Breast epithelium (tissue), 4 donors: ENCODE measurements at regions not wholly inside any gene's neighbourhood (a gene's known extent, or its start where the extent isn't known, plus 50 kb on each side); places are given as distances from the start of the nearest gene placed in this dataset.

Source experiments
- DNase-seq, 2 donors: peaks; one replicate each; pipeline ENCODE4 v3.0.0-alpha.2; 2019; ENCODE audit warnings: low spot score in 2 of 2
- H3K27ac ChIP-seq, 2 donors: fragments of 200-600 bp; sonication (generic) in 1 of 2; one replicate each; pipeline ENCODE4 v1.5.1; 2016 to 2019; ENCODE audit warnings: mild to moderate bottlenecking in 1 of 2
- H3K27me3 ChIP-seq, 2 donors: fragments of 200-600 bp; sonication (generic) in 1 of 2; one replicate each; pipeline versions ENCODE4 v1.5.1 to v1.6.0; 2017 to 2019; ENCODE audit warnings: control low read depth in 1 of 2, mild to moderate bottlenecking in 1 of 2
- H3K36me3 ChIP-seq: fragments of 200-600 bp; one replicate; pipeline ENCODE4 v1.5.1; 2019
- H3K4me1 ChIP-seq, 2 donors: fragments of 200-600 bp; sonication (generic); one replicate each; pipeline ENCODE4 v1.5.1; 2016 to 2019; ENCODE audit warnings: control low read depth in 1 of 2
- H3K4me3 ChIP-seq, 3 donors: fragments of 200-600 bp; sonication (generic); 1 replicate in 2 of 3; 2 replicates in 1 of 3; pipeline ENCODE4 v1.5.1; 2016 to 2019; ENCODE audit warnings: mild to moderate bottlenecking in 3 of 3, moderate library complexity in 2 of 3
- H3K9me3 ChIP-seq, 2 donors: fragments of 200-600 bp; sonication (generic) in 1 of 2; one replicate each; pipeline ENCODE4 v1.5.1; 2016 to 2019; ENCODE audit warnings: control low read depth in 1 of 2
- CTCF ChIP-seq, 3 donors: fragments of 450-650 bp; IDR thresholded peaks; one replicate each; pipeline ENCODE4 v1.5.1; 2016 to 2017; ENCODE audit warnings: antibody characterized with exemption in 3 of 3, mild to moderate bottlenecking in 3 of 3, moderate library complexity in 3 of 3
- POLR2A ChIP-seq: fragments of 450-650 bp; IDR thresholded peaks from one replicate; pipeline ENCODE4 v1.6.1; 2016; ENCODE audit warnings: antibody characterized with exemption, mild to moderate bottlenecking, moderate library complexity
- POLR2AphosphoS5 ChIP-seq, 3 donors: sonication (generic); formaldehyde crosslinking; IDR thresholded peaks; one replicate each; pipeline ENCODE4 v1.6.1; 2017; ENCODE audit warnings: antibody characterized with exemption in 3 of 3
- intact Hi-C: fragments of 100-400 bp; cut with DNase I; formaldehyde crosslinking; loops from one replicate; pipeline ENCODE4 v1.15.1; 2023; ENCODE audit warnings: low total_unique reads

- no peaks in the 10 kb centered on the region for H3K4me1 ChIP-seq
- H3K36me3 ChIP-seq, result no peaks in the 10 kb centered on the region
- intact Hi-C loops, result no loop called here
- TF ChIP-seq POLR2A, result no peak
- no peak for TF ChIP-seq CTCF (IDR thresholded peaks at IDR 0.05)
- TF ChIP-seq POLR2AphosphoS5 (IDR thresholded peaks at IDR 0.05), result no peak
- no peaks in the 10 kb centered on the region for H3K9me3 ChIP-seq
- no peak overlapping the region for H3K4me3 ChIP-seq
- no peak for DNase-seq
- no peaks in the 10 kb centered on the region for H3K27me3 ChIP-seq
- H3K27ac ChIP-seq, result no peak overlapping the region
Observed at GRCh38 chr6:134657343-134657742, 292.6 kb downstream of the ALDH8A1 start.

GRCh38 chr6:134654751-134655150, 295.1 kb downstream of the ALDH8A1 start:
- DNase-seq, result no peak
- Histone ChIP-seq H3K4me3 (no peak overlapping the region), H3K27ac (no peak overlapping the region), H3K27me3 (no peaks in the 10 kb centered on the region), H3K9me3 (no peaks in the 10 kb centered on the region), H3K4me1 (no peaks in the 10 kb centered on the region), H3K36me3 (no peaks in the 10 kb centered on the region)
- intact Hi-C loops, result no loop called here
- TF ChIP-seq POLR2AphosphoS5 (IDR thresholded peaks at IDR 0.05), result no peak
- no peak for TF ChIP-seq CTCF (IDR thresholded peaks at IDR 0.05)
- TF ChIP-seq POLR2A, result no peak

GRCh38 chr6:134651519-134651918, 298.4 kb downstream of the ALDH8A1 start:
- Histone ChIP-seq H3K36me3 (no peaks in the 10 kb centered on the region), H3K27ac (no peak overlapping the region), H3K9me3 (no peaks in the 10 kb centered on the region), H3K4me1 (no peaks in the 10 kb centered on the region), H3K4me3 (no peak overlapping the region), H3K27me3 (no peaks in the 10 kb centered on the region)
- intact Hi-C loops, result no loop called here
- TF ChIP-seq POLR2A, result no peak
- TF ChIP-seq CTCF (IDR thresholded peaks at IDR 0.05), result no peak
- TF ChIP-seq POLR2AphosphoS5 (IDR thresholded peaks at IDR 0.05), result no peak
- no peak for DNase-seq

GRCh38 chr6:134647861-134648260, 302.0 kb downstream of the ALDH8A1 start:
- Histone ChIP-seq H3K27ac (no peak overlapping the region), H3K27me3 (no peaks in the 10 kb centered on the region), H3K36me3 (no peaks in the 10 kb centered on the region), H3K9me3 (no peaks in the 10 kb centered on the region), H3K4me1 (no peaks in the 10 kb centered on the region), H3K4me3 (no peak overlapping the region)
- intact Hi-C loops, result no loop called here
- no peak for DNase-seq
- TF ChIP-seq POLR2AphosphoS5 (IDR thresholded peaks at IDR 0.05) (no peak), POLR2A (no peak), CTCF (IDR thresholded peaks at IDR 0.05) (no peak)

GRCh38 chr6:134642819-134643218, 307.1 kb downstream of the ALDH8A1 start:
- intact Hi-C loops, result no loop called here
- Histone ChIP-seq H3K36me3 (no peaks in the 10 kb centered on the region), H3K4me3 (no peak overlapping the region), H3K27me3 (no peaks in the 10 kb centered on the region), H3K27ac (no peak overlapping the region), H3K9me3 (no peaks in the 10 kb centered on the region), H3K4me1 (no peaks in the 10 kb centered on the region)
- DNase-seq, result no peak
- no peak for TF ChIP-seq POLR2A
- no peak for TF ChIP-seq POLR2AphosphoS5 (IDR thresholded peaks at IDR 0.05)
- TF ChIP-seq CTCF (IDR thresholded peaks at IDR 0.05), result no peak
